DMS 273 treated with DMSO at 0.1 percent for 48 hours (cell line): ENCODE measurements at regions not wholly inside any gene's neighbourhood (a gene's known extent, or its start where the extent isn't known, plus 50 kb on each side); places are given as distances from the start of the nearest gene placed in this dataset.
"Not testable (repeated sequence)": the region's sequence is repeated elsewhere in the genome, so short reads cannot be mapped to it uniquely, and the experiment has no call there.

Source experiments
- DNase-seq: peaks from one replicate; lab custom pipeline; 2025; lab: John Stamatoyannopoulos, UW

DNA sequence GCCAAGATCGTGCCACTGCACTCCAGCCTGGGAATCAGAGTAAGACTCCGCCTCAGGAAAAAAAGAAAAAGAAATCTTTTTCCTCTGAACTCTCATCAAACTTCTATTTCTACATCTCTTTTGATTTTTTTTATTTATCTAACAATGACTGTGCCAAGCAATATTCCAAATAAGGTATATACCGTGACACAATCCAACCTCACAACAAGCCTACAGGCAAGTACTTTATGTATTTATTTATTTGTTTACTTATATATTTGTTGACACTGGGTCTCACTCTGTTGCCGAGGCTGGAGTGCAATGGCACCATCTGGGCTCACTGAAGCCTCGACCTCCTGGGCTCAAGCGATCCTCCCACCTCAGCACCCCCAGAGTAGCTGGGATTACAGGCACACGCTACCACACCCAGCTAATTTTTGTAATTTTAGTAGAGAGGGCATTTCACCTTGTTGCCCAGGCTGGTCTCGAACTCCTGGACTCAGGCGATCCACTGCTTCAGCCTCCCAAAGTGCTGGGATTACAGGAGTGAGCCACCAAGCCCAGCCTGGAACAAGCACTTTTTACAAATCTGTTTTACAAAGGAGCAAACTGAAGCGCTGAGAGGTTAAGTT lies 94.9 kb upstream of the CHD2 start:
- no peak for DNase-seq

DNA sequence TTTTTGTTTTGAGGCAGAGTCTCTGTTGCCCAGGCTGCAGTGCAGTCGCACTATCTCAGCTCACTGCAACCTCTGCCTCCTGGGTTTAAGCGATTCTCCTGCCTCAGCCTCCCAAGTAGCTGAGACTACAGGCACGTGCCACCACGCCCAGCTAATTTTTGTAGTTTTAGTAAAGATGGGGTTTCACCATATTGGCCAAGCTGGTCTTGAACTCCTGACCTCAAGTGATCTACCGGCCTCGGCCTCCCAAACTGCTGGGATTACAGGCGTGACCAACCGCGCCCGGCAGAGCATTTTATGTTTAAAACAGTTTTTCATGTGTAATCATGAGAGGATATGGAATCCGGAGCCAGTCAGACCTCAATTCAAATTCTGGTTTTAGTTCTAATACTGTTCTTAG lies 94.0 kb upstream of the CHD2 start:
- DNase-seq: not testable (repeated sequence)

DNA sequence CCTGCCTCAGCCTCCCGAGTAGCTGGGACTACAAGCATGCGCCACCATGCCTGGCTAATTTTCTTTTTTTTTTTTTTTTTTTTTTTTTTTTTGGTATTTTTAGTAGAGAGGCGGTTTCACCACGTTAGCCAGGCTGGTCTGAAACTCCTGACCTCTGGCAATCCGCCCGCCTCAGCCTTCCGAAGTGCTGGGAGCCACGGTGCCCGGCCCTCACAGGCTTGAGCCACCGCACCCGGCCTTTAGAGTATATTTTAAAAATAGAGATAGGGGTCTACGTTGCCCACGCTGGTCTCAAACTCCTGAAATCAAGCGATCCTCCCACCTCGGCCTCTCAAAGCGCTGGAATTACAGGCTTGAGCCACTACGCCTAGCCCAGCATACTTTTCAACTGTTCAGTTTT lies 93.4 kb upstream of the CHD2 start:
- no peak for DNase-seq

DNA sequence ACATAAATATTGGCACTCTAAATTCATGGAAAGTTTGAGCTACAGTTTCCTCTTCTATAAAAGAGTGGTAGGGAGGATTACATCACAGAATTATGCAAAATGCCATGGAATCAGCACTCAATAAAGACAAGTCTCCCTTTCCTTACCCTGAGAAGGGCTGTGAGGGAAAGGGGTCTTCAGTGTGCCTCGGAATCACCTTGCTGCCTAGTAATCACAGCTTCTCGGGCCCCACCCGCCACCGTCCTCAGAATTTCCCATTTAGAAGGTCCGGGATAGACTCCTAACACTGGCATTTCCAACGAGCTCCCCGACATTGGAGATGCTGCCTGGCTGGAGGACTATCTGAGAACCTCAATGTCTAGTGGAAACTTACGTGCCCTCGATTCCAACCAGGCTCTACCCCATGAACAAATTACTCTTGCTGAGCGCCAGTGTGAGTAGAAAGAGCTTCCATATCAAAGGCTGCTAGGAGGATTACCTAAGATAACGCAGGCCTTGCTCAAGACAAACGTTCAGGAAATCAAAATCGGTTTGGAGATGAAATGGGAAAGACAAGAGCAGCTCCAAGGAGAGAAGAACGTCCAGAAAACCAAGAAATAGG lies 92.1 kb upstream of the CHD2 start:
- no peak for DNase-seq

DNA sequence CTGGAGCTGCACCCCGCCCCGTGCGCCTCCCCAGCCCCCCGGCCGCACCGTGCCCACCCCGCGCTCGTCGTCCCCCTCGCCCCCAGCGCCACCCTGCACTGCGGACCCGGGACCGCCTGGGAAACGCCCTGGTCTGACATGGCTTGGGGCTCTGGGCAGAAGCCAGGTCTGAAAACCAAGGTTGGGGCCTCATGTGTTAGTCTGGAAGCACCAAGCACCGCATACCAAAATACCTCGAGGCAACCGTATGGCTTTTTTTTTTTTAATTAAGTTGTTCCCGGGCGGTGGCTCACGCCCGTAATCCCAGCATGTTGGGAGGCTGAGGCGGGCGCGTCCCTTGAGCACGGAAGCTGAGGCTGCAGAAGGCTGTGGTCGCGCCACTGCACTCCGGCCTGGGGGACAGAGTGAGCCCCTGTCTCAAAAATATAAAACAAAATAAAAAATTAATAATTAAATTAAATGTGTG lies 91.5 kb upstream of the CHD2 start:
- DNase-seq: no peak

DNA sequence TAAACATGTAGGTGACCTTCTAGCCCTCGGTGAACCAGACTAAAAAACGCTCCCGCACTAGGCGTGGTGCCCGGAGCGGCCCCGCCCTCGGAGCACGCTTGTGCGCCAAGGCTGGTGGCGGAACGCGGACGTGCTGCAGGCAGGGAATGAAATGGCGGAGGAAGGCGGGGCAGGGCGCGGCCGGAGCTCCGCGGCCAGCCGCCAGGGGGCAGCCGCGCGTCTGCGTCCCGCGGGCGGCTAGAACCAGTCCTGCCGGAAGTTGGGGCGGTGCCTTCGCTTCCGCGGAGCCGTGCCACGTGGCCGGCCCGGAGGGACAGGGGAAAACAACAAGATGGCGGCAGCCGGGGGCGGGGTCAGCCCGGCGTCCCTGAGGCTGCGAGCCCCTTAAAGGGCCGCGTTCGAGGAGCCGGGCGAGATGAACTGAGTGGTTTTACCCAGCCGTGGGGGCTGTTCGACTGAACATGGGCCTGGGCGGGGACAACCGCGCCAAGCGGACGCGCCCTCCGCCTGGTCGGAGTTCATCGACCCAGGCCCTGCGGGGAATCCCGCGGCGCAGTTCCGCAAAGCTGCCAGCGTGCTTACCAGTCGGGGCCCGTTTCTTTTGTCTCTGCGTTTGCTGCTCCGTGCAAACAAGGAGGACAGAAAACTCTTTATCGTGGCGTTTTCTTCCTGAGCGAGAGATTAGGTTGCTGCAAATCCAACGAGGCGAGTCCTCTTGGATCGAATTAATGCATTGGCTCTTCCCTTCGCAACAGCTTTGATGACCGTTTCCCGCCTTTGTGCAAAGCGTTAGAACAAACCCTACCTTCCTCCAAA lies 90.9 kb upstream of the CHD2 start:
- DNase-seq: peak; percentile 81

DNA sequence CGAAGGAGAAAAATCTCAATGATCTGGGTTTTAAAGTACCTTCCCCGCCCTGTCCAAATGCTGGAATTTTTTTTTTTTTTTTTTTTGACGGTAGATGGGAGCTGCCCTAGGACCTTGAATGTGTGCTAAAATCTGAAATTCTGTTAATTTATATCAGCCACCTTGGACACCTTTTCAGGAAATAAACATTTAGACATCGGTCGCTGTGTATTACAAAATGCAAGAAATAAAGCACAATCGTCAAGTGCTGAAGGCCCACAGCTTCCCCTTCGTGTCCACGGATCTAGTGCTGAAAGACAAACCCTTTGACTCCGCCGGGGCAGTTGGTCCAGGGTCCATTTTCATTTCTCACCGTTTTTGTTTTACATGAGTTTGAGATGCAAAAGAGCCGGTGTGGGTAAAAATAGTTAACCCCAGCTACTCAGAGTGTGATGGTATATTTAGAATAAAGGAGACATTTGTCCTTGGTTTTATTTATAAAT lies 90.2 kb upstream of the CHD2 start:
- no peak for DNase-seq

DNA sequence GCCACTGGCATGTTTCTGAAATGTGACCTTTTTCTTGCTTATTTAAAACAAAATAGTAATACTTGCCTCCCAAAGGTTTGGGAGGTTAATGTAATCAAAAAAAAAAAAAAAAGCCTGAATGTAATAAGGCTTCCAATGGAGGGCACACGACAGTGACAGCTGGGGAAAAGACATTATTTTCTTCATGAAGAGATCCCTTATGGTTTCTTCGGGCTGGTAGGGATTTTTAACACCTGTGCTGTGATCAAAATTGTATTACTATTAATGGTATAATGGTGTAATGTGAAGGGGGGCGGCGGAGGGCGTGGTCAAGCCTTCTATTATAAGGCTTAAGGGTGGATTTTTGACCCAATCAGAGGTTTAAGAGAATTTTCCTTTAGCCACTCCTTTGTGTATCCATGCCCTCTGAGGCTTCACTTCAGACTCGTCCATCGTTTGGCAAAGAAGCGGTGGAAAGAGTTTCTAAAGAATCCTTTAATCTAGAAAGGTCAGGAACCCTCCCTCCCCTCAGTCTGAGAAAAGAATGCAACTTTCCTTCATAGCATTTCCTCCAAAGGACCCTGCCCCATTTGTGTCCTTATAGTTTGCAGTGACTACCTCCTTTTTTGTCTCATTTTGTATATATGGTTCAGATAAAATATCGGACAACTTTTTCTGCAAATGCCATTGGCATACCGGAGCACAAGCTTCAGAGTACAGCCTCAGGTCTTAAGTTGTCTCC lies 89.5 kb upstream of the CHD2 start:
- DNase-seq: peak; percentile 79

DNA sequence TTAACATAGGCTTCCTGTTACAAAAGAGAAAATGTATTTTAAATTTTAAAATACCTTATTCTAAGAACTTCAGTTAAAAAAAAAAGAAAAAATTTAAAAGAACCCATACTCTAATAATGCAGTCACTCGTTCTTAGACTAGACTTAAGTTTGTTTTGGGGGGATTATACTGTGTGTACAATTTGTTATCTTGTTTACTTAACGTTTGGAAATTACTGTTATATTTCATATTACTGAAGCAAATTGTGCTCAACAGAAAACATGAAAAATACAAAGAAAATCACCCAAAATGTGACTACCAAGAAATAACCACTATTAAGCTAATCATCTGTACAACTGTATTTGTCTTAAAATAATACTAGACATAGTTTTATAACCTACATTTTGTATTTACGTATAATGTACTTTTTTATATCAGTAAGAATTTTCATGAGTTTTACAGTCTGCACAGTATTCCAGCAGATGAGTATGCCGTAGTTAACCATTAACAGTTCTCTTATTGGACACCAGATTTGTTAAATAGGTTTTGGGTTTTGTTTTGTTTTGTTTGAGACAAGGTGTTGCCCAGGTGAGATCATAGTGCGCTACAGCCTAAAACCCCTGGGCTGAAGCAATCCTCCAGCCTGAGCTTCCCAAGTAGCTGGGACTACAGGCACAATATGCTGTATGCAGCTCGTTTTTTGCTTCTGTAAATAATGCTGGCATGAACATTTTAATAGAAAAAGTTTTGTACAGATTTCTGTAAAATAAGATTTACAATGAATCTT lies 88.8 kb upstream of the CHD2 start:
- no peak for DNase-seq

DNA sequence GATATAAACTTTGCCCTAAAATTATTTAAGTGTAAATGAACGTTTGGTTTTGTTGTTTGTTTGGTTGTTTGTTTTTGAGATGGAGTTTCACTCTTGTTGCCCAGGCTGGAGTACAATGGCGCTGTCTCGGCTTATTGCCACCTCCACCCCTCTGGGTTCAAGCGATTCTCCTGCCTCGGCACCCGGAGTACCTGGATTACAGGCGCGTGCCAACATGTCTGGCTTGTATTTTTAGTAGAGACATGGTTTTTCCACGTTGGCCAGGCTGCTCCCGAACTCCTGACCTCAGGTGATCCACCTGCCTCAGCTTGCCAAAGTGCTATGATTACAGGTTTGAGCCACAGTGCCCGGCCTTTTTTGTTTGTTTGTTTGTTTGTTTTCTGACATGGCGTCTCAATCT lies 87.9 kb upstream of the CHD2 start:
- no peak for DNase-seq

DNA sequence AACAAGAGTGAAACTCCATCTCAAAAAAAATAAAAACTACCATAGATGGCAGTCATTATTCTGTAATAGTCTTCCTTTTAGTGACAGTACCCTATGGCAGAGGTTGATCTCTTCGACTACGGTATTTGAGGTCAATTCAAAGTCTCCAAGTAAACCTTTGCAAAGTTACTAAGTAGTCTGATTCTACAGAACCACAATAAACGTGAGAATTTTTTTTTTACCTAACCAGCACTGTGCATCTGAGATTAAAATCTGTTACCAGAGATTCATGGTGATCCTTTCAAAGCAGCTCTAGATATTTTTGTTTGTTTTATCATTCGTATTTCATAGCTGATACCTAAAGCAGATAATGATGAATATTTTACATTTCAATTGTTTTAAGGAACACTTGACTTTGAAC lies 86.6 kb upstream of the CHD2 start:
- no peak for DNase-seq

DNA sequence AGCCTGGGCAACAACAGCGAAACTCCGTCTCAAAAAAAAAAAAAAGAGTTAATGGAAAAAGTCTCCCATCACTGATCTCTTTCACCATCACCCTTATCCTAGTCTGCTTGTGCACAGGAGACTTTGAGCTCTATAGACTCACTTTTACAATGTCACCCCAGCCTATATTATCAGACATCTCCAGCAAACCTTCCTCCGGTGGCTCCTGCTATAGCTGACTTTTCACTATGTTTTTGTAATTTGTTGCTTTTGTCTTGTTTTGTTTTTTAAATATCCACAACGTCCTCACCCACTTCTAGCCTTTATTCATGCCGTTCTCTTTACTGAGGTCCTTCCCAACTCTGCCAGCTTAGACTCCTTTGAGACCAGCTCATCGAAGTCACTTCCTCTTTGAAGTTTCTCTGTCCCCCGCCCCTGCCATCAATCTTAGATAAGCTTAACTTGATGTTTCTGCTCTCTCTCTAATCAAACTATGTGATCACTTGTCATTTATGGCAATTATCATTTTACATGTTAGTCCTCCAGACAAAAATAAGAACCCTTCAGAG lies 82.7 kb upstream of the CHD2 start:
- no peak for DNase-seq

DNA sequence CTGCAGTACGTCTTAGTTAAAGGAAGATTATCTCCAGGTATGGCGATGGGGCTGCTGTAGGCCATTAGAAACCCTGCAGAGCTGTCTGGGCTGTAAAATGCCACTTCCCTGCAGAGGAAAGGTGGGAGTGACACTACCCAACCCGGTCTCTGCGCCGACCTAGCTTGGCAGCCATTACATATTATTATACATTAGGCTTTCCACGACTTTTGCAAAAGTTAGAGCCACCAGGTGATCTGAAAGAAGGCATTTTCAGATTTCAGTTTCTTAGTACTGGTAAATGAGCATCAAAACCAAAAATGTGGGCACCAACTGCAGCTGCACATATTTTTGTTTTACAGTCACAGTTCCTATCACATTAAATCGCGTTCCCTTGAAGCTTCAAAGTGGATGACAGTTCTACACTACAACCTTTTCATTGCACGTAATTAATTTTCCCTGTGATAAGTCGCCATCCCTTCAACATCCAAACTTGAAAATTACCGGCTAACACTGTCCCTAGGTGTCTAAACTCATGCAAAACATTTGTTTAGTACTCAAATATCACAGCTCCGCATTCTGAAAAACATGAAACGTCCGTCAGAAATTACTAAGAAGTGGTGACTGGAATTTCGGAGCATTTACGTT lies 81.4 kb upstream of the CHD2 start:
- no peak for DNase-seq

DNA sequence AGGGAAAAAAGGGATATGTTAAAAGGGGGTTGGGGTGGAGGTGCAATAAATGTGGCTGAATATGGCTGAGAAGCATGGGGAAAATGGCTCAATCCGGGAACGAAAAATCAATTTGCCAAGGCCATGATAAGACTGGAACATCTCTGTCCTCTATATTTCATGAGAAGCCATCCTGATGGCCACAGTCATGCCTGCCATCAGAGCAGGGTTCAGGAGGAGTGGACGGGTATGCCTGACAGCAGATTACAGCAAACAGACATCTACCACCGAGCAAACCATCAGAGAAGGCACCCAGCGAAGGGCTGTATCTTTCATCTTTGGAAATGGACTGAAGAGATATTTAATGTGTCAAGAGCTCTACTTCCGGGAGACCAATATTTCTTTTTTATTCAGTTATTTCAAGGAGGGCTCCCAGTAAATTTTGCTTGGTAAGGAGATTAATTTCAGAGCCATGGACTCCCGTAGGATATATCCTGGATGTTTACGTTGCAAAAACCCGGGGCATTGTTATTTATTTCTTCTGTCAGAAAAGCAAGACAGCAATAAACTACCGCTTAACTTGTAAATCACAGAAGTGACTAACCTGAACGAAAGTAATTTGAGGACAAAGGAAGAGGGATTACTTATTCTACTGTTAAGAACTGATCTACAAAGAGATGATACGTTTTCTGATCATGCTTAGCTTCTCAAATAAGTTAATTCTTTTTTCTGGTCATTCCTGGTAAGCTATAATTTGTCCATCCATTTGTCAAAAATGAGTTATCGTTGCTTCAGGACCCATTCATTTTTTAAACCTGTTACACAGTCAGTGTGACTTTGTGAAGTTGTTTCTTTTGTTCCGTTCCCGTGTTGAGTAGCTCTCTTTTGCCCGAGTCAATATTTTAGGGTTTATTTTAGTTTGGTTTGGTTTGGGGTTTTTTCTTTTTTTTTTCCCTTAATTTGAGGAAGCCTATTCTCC lies 80.6 kb upstream of the CHD2 start:
- DNase-seq: no peak

DNA sequence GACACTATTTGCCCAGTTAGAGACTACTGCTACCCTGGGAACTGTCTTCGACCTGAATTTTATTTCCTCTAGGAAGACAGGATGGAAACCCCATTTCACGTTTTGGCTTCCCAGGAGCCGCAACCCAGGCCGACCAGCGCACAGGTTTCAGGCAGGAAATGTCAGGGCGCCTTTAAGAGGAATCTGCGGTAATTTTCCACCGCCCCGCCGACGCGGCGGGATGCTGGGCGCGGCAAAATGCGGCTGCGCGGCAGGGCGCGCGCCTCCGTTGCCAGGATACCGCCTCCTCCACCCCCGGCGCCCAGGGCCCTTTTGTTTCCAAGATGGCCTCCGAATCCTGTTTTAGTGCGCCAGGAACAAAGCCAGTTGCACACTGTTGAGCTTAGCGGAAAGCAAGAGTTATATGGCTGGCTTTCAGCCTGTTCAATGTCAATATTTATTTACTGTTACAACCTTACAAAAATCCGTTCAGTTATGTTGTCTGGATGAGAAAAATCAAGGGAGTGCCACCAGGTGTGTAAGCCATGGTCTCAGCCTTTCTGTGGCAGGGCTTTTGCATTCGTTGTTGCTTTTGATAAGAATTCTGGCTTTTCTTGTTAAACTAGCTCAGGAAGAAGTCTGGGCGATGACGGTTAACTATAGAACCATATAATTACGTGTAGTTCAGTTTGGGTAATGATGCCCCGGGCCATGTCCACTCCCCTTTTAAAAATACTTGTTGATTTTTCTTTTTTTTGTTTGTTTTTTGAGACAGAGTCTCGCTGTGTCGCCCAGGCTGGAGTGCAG lies 79.7 kb upstream of the CHD2 start:
- DNase-seq: peak; percentile 64

DNA sequence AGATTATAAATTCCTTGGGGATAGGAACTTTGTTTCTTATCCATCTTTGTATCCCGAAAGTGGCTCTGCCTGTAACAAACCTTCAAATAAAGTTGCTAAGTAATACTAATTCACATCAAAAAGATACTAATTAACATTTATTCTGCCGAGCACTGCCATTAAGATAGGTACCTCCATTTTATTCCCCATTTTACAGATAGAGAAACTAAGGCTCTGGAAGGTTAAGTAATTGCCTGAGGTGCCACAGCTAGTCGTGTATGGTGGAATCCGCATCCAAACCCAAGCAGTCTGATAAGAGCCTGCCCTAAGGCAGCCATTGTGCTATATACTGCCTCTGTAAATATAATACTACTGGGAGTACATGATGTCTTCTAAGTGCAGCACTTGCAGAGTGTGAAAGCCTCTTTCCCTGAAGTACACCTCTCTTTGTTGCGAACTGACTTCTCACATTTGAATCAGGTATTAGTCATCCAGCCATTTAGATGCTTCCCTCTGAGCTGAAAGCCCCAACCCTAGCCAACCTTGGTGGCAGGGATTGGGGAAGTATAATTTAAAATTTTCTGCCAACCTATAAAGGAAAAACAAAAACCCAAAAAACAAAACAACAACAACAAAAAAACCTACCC lies 78.5 kb upstream of the CHD2 start:
- DNase-seq: no peak

DNA sequence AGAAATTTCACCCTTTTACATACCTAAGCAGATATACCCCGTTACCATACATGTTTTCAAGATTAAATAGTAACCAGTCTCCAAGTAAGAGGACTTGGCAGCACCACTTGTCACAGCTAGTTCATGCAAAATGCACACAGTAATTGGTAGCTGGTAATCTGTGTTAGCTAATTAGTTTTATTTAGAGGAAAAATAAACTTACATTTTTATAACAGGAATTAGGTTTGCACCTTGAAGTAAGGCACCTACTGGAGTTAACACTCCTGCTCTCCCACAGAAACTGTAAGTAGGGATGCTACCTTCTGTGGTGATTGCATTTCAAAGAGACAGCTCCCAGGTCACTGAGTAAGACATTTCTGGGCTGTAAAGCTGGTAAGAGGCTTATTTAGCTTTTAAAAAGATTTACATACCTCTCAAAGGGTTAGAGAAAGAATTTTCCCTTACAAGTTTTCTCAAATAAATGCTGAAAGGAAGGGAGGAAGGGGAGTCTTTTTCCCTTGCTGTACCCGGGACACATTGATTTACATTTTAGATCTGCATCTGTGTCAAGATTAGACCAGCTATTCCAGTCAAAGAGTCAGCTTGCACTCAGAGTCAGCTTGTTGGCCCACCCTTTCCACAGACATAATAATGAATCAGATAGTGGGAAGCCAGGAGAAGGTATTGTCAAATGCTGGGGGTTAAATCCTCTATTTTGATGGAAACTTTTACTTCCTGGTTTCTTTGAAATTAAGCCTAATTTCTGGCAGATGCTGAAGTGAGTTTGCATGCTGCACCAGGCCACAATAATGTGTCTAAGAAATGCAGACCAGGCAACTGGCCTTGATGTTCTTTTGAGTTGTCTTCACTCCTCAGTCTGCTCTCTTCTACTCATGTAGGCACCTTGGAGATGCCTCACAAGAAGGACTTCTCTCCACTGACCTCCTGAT lies 77.6 kb upstream of the CHD2 start:
- DNase-seq: no peak
